GM12878 (cell line): ENCODE measurements at regions not wholly inside any gene's neighbourhood (a gene's known extent, or its start where the extent isn't known, plus 50 kb on each side); places are given as distances from the start of the nearest gene placed in this dataset.

Experiments used
- ATAC-seq: fragments of 200-7000 bp; cut with Tn5 transposase; 3 replicates; pipeline ENCODE4 v1.9.1; 2020; ENCODE audit warnings: mild to moderate bottlenecking, moderate library complexity
- BruUV-seq: library from RNA; stranded (reverse); fragments of 400-500 nt; replicated peaks from 2 replicates; lab custom pipeline; 2021; lab: Mats Ljungman, UMichigan
- CTCF ChIA-PET: fragments of 300-600 bp; sonication (Branson Sonifier 250); formaldehyde crosslinking; extraction: SDS; loops from one replicate; lab custom pipeline; 2021; ENCODE audit warnings: inconsistent platforms; lab: Yijun Ruan, JAX
- POLR2A ChIA-PET: fragments of 350-600 bp; formaldehyde crosslinking; extraction: SDS; loops from one replicate; lab custom pipeline; 2021; ENCODE audit warnings: inconsistent platforms; lab: Charles Lee
- RAD21 ChIA-PET: fragments of 300-600 bp; sonication (Branson Sonifier 250); formaldehyde crosslinking; loops from one replicate; lab custom pipeline; 2023; ENCODE audit warnings: antibody characterized with exemption; ENCODE audit not compliant: unreplicated experiment; lab: Charles Lee
- SMC1A ChIA-PET: fragments of 300-600 bp; sonication (Branson Sonifier 250); formaldehyde crosslinking; loops from one replicate; lab custom pipeline; 2023; ENCODE audit not compliant: unreplicated experiment, uncharacterized antibody; lab: Charles Lee
- DNase-seq: peaks from one replicate; pipeline ENCODE4 v3.0.0-alpha.2; 2011; ENCODE audit warnings: low read depth, low spot score
- FAIRE-seq: peaks from 3 replicates; lab custom pipeline; 2011; peaks lifted over from hg19 to GRCh38; lab: Jason Lieb, UNC
- H2AFZ ChIP-seq: 2 replicates; pipeline ENCODE4 v1.6.0; 2011; ENCODE audit warnings: low read depth, low read length, control low read depth; ENCODE audit not compliant: control insufficient read depth
- H3K27ac ChIP-seq: 2 replicates; pipeline ENCODE4 v1.5.1; 2011; ENCODE audit warnings: control low read depth; ENCODE audit not compliant: control insufficient read depth, insufficient read depth
- H3K27me3 ChIP-seq, 2 experiments: replicated peaks in 1 of 2; 2 replicates each; pipeline versions ENCODE4 v1.6.0 to v1.6.1; 2011; ENCODE audit warnings: low read length in 1 of 2; ENCODE audit not compliant: control insufficient read depth in 2 of 2, insufficient read depth in 2 of 2
- H3K36me3 ChIP-seq, 2 experiments: 2 replicates each; pipeline ENCODE4 v1.5.1; 2011; ENCODE audit warnings: low read length in 1 of 2; ENCODE audit not compliant: control insufficient read depth in 2 of 2, insufficient read depth in 2 of 2
- H3K4me1 ChIP-seq: 2 replicates; pipeline ENCODE4 v1.6.1; 2011; ENCODE audit warnings: mild to moderate bottlenecking, low read length, moderate library complexity, mixed read lengths; ENCODE audit not compliant: control insufficient read depth, insufficient read depth
- H3K4me2 ChIP-seq: 2 replicates; pipeline ENCODE4 v1.6.0; 2011; ENCODE audit warnings: control low read depth; ENCODE audit not compliant: control insufficient read depth, insufficient read depth
- H3K4me3 ChIP-seq: fragments of 200-600 bp; sonication (generic); 2 replicates; pipeline ENCODE4 v1.5.1; 2016
- H3K79me2 ChIP-seq: 2 replicates; pipeline ENCODE4 v1.6.0; 2011; ENCODE audit warnings: low read length; ENCODE audit not compliant: control insufficient read depth, insufficient read depth
- H3K9ac ChIP-seq: 2 replicates; pipeline ENCODE4 v1.8.0; 2011; ENCODE audit warnings: low read length, control low read depth, mixed read lengths; ENCODE audit not compliant: control insufficient read depth, insufficient read depth
- H3K9me3 ChIP-seq: replicated peaks from 3 replicates; pipeline ENCODE4 v1.5.1; 2011; ENCODE audit warnings: mild to moderate bottlenecking, low read length; ENCODE audit not compliant: control insufficient read depth, insufficient read depth
- H4K20me1 ChIP-seq: 2 replicates; pipeline ENCODE4 v1.6.0; 2011; ENCODE audit not compliant: control insufficient read depth, insufficient read depth
- BMI1 ChIP-seq: fragments of 450-650 bp; IDR thresholded peaks from 2 replicates; pipeline ENCODE4 v1.6.1; 2016; ENCODE audit warnings: mild to moderate bottlenecking, moderate library complexity, borderline replicate concordance
- CBX3 ChIP-seq: fragments of 200-600 bp; sonication (generic); IDR thresholded peaks from 2 replicates; pipeline ENCODE4 v1.6.1; 2016; ENCODE audit warnings: low read depth, borderline replicate concordance
- EGR1 ChIP-seq, 2 experiments: IDR thresholded peaks; 1 replicate in 1 of 2; 2 replicates in 1 of 2; pipeline ENCODE4 v1.6.1; 2011 to 2012; ENCODE audit warnings: low read depth in 2 of 2, low read length in 2 of 2, borderline replicate concordance in 1 of 2, mild to moderate bottlenecking in 1 of 2, moderate library complexity in 1 of 2
- HDAC2 ChIP-seq: fragments of 200-600 bp; sonication (generic); IDR thresholded peaks from 2 replicates; pipeline ENCODE4 v1.6.1; 2017
- JUND ChIP-seq: IDR thresholded peaks from 2 replicates; pipeline ENCODE4 v1.6.1; 2012; ENCODE audit warnings: low read depth, mild to moderate bottlenecking, low read length, improper control_type of control experiment, moderate library complexity
- KDM1A ChIP-seq: fragments of 200-600 bp; sonication (generic); IDR thresholded peaks from 2 replicates; pipeline ENCODE4 v1.6.1; 2016; ENCODE audit warnings: borderline replicate concordance
- NFIC ChIP-seq: IDR thresholded peaks from 2 replicates; pipeline ENCODE4 v1.6.1; 2012; ENCODE audit warnings: low read depth, mild to moderate bottlenecking, inconsistent platforms, low read length, moderate library complexity
- NFYA ChIP-seq: IDR thresholded peaks from 2 replicates; pipeline ENCODE4 v1.6.1; 2011; ENCODE audit warnings: low read depth, mild to moderate bottlenecking, low read length, improper control_type of control experiment, borderline replicate concordance
- PAX5 ChIP-seq: IDR thresholded peaks from 2 replicates; pipeline ENCODE4 v1.6.1; 2011; ENCODE audit warnings: low read depth, low read length, borderline replicate concordance
- RB1 ChIP-seq: fragments of 450-650 bp; formaldehyde crosslinking; IDR thresholded peaks from 2 replicates; pipeline ENCODE4 v1.6.1; 2017; ENCODE audit warnings: mild to moderate bottlenecking, borderline replicate concordance
- SMAD5 ChIP-seq: IDR thresholded peaks from 2 replicates; pipeline ENCODE4 v1.6.1; 2016; ENCODE audit warnings: antibody characterized with exemption, low read depth
- SMC3 ChIP-seq: IDR thresholded peaks from 2 replicates; pipeline ENCODE4 v1.6.1; 2011; ENCODE audit warnings: low read length, improper control_type of control experiment, borderline replicate concordance
- TCF12 ChIP-seq: IDR thresholded peaks from 2 replicates; pipeline ENCODE4 v1.6.1; 2011; ENCODE audit warnings: low read depth, mild to moderate bottlenecking, low read length
- TCF3 ChIP-seq: IDR thresholded peaks from 2 replicates; pipeline ENCODE4 v1.6.1; 2012; ENCODE audit warnings: low read depth, mild to moderate bottlenecking, low read length, borderline replicate concordance; ENCODE audit not compliant: insufficient read depth
- TCF7 ChIP-seq: IDR thresholded peaks from 2 replicates; pipeline ENCODE4 v1.6.1; 2014; ENCODE audit warnings: antibody characterized with exemption, borderline replicate concordance
- WGBS: methylation state at CpG from one replicate; pipeline ENCODE4 v1.1.6; 2016; ENCODE audit warnings: low lambda C conversion rate; ENCODE audit not compliant: insufficient replicate concordance, insufficient coverage; ENCODE audit errors: missing lambda C conversion rate; 5-methylcytosine and 5-hydroxymethylcytosine counted together
- in situ Hi-C: fragments of 300-500 bp; cut with MboI; formaldehyde crosslinking; loops from 9 replicates; pipeline ENCODE4 v1.14.3; 2018; ENCODE audit warnings: mixed read lengths
- intact Hi-C: fragments of 100-400 bp; cut with micrococcal nuclease; formaldehyde crosslinking; loops from one replicate; pipeline ENCODE4 v1.14.2; 2022; ENCODE audit not compliant: unreplicated experiment
- TF ChIP-seq, protein P1 (sequence below): fragments of 450-650 bp; IDR thresholded peaks from 2 replicates; pipeline ENCODE4 v1.6.1; 2018; ENCODE audit warnings: borderline replicate concordance, mild to moderate bottlenecking; ENCODE audit not compliant: partially characterized antibody
- TF ChIP-seq, protein P2 (sequence below): IDR thresholded peaks from 2 replicates; pipeline ENCODE4 v1.6.1; 2011; ENCODE audit warnings: low read depth, low read length, improper control_type of control experiment, borderline replicate concordance

DNA sequence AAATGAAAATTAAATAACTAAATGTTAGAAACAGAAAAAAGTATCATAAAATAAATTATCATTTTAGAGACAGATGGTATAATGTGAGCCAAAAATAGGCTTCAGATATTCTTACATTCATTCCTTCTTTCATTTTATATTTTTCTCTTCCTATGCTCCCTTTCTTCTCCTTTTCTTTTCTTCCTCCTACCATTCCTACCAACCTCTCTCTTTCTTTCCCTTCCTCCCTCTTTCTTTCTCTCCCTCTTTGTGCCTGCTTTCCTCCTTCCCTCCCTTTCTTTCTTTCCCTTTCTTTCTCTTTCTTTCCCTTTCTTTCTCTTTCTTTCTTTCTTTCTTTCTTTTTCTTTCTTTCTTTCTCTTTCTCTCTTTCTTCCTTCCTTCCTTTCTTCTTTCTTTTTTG lies 275.6 kb upstream of the ELAC2 start:
- Histone ChIP-seq H3K79me2 (no peaks in the 10 kb centered on the region), H3K9me3 (no peaks in the 10 kb centered on the region), H4K20me1 (no peaks in the 10 kb centered on the region), H3K4me3 (no peak overlapping the region), H3K4me1 (no peaks in the 10 kb centered on the region), H3K27me3 (no peaks in the 10 kb centered on the region), H3K4me2 (no peak overlapping the region), H3K27ac (no peak overlapping the region), H3K36me3 (no peaks in the 10 kb centered on the region), H3K9ac (no peak overlapping the region), H2AFZ (no peak overlapping the region)
- intact Hi-C loops, result no loop called here
- DNase-seq (no peak), FAIRE-seq (no peak), ATAC-seq (no peak)
- ChIA-PET SMC1A (no interaction called here), CTCF (no interaction called here), RAD21 (no interaction called here), POLR2A (no interaction called here)
- TF ChIP-seq KDM1A (no peak), NFYA (no peak), JUND (no peak), TCF7 (no peak), HDAC2 (no peak)
- in situ Hi-C loops, result no loop called here
- BruUV-seq, result no TSS peak

DNA sequence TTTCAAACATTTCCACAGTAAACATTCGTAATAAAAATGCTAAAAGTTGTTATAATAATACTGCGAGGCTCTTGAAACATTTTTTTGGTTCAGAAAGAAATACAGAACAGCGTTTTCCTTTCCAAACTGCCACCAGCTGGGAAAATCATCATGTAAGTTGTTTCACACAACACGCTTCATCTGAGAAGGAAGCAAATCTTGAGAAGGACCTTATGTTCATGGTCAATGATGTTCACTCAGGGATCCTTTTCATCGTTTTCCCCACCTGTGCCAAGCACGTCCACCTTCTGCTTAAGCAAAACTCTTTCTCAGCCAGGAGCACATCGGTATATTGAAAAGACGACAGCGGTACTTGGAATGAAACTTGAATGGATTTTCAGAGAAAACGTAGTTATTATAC lies 274.5 kb upstream of the ELAC2 start:
- Histone ChIP-seq H3K4me3 (no peak overlapping the region), H3K9ac (no peak overlapping the region), H3K4me2 (no peak overlapping the region), H3K79me2 (no peaks in the 10 kb centered on the region), H3K36me3 (no peaks in the 10 kb centered on the region), H4K20me1 (no peaks in the 10 kb centered on the region), H3K27me3 (no peaks in the 10 kb centered on the region), H3K27ac (no peak overlapping the region), H3K9me3 (no peaks in the 10 kb centered on the region; the same call in 2 of the 3 replicates), H2AFZ (no peak overlapping the region), H3K4me1 (no peaks in the 10 kb centered on the region)
- SMC1A ChIA-PET, result no interaction called here
- CTCF ChIA-PET, result no interaction called here
- BruUV-seq, result no TSS peak
- DNase-seq (no peak), ATAC-seq (no peak), FAIRE-seq (no peak)
- POLR2A ChIA-PET, result no interaction called here
- intact Hi-C loops, result no loop called here
- RAD21 ChIA-PET, result no interaction called here
- in situ Hi-C loops, result no loop called here
- WGBS, result 49% methylated on average over 10 of the region's 10 CpGs
- TF ChIP-seq KDM1A (no peak), NFIC (no peak), SMC3 (no peak), BMI1 (no peak), SMAD5 (no peak), CBX3 (no peak), TCF3 (no peak), RB1 (no peak), TCF12 (no peak), PAX5 (no peak), EGR1 (IDR thresholded peaks at IDR 0.05; ENCODE audit: borderline replicate concordance in 1 of 2, low read depth in 2 of 2, low read length in 2 of 2) (no peak)
- TF ChIP-seq, protein P1, sequence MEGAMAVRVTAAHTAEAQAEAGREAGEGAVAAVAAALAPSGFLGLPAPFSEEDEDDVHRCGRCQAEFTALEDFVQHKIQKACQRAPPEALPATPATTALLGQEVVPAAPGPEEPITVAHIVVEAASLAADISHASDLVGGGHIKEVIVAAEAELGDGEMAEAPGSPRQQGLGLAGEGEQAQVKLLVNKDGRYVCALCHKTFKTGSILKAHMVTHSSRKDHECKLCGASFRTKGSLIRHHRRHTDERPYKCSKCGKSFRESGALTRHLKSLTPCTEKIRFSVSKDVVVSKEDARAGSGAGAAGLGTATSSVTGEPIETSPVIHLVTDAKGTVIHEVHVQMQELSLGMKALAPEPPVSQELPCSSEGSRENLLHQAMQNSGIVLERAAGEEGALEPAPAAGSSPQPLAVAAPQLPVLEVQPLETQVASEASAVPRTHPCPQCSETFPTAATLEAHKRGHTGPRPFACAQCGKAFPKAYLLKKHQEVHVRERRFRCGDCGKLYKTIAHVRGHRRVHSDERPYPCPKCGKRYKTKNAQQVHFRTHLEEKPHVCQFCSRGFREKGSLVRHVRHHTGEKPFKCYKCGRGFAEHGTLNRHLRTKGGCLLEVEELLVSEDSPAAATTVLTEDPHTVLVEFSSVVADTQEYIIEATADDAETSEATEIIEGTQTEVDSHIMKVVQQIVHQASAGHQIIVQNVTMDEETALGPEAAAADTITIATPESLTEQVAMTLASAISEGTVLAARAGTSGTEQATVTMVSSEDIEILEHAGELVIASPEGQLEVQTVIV, result no peak
- TF ChIP-seq, protein P2, sequence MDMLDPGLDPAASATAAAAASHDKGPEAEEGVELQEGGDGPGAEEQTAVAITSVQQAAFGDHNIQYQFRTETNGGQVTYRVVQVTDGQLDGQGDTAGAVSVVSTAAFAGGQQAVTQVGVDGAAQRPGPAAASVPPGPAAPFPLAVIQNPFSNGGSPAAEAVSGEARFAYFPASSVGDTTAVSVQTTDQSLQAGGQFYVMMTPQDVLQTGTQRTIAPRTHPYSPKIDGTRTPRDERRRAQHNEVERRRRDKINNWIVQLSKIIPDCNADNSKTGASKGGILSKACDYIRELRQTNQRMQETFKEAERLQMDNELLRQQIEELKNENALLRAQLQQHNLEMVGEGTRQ, result no peak
